ENCODE measurements at regions not wholly inside any gene's neighbourhood (a gene's known extent, or its start where the extent isn't known, plus 50 kb on each side); places are given as distances from the start of the nearest gene placed in this dataset.

DNA sequence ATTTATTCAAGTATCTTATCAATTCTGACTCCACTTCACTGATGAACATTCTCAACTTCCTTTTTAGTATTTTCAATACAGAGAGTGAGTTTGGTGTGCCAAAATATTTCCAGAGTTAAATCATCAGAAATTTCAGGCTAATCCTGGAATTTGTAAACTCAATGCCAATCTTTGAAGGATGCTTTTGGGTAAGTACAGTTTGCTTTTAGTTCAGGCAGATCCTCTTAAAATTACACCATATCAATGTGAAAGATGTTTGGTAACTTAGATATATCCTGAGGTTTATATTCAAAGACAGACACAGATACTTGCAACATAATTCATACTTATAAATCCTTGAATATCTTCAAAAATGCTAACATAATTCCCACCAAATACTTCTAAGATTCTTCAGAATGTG, 76.0 kb upstream of the FAM47B start:
- ChIA-PET POLR2A (interaction anchor here (0.8 to 1.1 kb wide), 2 partner anchors 10 to 208 kb away, joined by 3 to 4 read pairs; no protein-coding TSS in a partner anchor), CTCF (interaction anchor here (0.6 kb wide), 1 partner anchor 497 kb away, joined by 3 read pairs; no protein-coding TSS in a partner anchor)
- no peak overlapping the region for H3K4me3 ChIP-seq (ENCODE audit: low read depth, low read length)
- no peak overlapping the region for H3K27ac ChIP-seq (ENCODE audit: low read depth, low read length)
- H3K9me3 ChIP-seq (ENCODE audit: control insufficient read depth, insufficient read depth, low read length), result no peaks in the 10 kb centered on the region
- no peak for DNase-seq (ENCODE audit: low read depth, low spot score)
- TF ChIP-seq CTCF (IDR thresholded peaks at IDR 0.05; ENCODE audit: low read depth, low read length), result no peak
- no peaks in the 10 kb centered on the region for H3K27me3 ChIP-seq (ENCODE audit: control insufficient read depth, insufficient read depth, low read length)

DNA sequence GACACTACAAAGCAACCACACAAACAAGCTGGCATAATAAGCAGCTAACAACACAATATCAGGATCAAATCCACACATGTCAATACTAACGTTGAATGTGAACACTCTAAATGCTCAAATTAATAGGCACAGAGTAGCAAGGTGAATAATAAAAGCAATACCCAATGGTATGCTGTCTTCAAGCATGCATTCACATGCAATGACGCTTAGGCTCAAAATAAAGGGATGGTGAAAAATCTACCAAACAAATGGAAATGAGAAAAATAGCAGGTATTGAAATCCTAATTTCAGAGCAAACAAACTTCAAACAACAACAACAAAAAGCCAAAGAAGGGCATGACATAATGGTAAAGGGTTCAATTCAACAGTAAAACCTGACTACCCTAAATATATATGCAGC, 74.0 kb upstream of the FAM47B start:
- ChIA-PET CTCF (no interaction called here), POLR2A (no interaction called here)

GRCh38 chrX:34873500-34874225, 68.9 kb upstream of the FAM47B start:
- Histone ChIP-seq H3K27me3 (ENCODE audit: control insufficient read depth, insufficient read depth, low read length) (no peaks in the 10 kb centered on the region), H3K9me3 (ENCODE audit: control insufficient read depth, insufficient read depth, low read length) (no peaks in the 10 kb centered on the region), H3K27ac (ENCODE audit: low read depth, low read length) (no peak overlapping the region), H3K4me3 (ENCODE audit: low read depth, low read length) (no peak overlapping the region)
- ChIA-PET POLR2A (no interaction called here), CTCF (no interaction called here)
- DNase-seq (ENCODE audit: low read depth, low spot score), result no peak
- no peak for TF ChIP-seq CTCF (IDR thresholded peaks at IDR 0.05; ENCODE audit: low read depth, low read length)

More for the DNA sequence above, 74.0 kb upstream of the FAM47B start:
- DNase-seq (ENCODE audit: low read depth, low spot score), result no peak
- Histone ChIP-seq H3K27me3 (ENCODE audit: control insufficient read depth, insufficient read depth, low read length) (no peaks in the 10 kb centered on the region), H3K27ac (ENCODE audit: low read depth, low read length) (no peak overlapping the region), H3K4me3 (ENCODE audit: low read depth, low read length) (no peak overlapping the region), H3K9me3 (ENCODE audit: control insufficient read depth, insufficient read depth, low read length) (no peaks in the 10 kb centered on the region)
- no peak for TF ChIP-seq CTCF (IDR thresholded peaks at IDR 0.05; ENCODE audit: low read depth, low read length)

DNA sequence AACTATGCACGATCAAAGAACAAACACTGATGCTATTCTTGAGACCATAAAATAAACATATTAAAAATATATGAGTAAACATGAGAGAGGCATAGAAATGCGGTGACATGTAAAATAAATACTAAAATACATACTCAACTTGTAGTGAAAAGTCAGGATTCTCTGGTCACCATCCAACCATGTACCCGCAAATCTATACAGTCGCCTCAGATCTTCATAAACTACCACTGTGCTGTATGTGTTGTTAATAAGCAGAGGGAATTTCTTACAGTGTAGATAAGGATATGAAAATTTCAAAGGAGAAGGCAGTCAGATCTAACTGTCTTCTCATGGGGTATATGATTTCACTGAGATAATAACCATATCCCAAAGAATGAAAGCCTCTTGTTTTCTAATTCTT, 67.8 kb upstream of the FAM47B start:
- H3K4me3 ChIP-seq (ENCODE audit: low read depth, low read length), result no peak overlapping the region
- H3K27ac ChIP-seq (ENCODE audit: low read depth, low read length), result no peak overlapping the region
- DNase-seq (ENCODE audit: low read depth, low spot score), result no peak
- ChIA-PET POLR2A (no interaction called here), CTCF (no interaction called here)
- H3K9me3 ChIP-seq (ENCODE audit: control insufficient read depth, insufficient read depth, low read length), result no peaks in the 10 kb centered on the region
- no peaks in the 10 kb centered on the region for H3K27me3 ChIP-seq (ENCODE audit: control insufficient read depth, insufficient read depth, low read length)
- TF ChIP-seq CTCF (IDR thresholded peaks at IDR 0.05; ENCODE audit: low read depth, low read length), result no peak

- H3K9me3 ChIP-seq (ENCODE audit: control insufficient read depth, insufficient read depth, low read length), result no peaks in the 10 kb centered on the region
- H3K27ac ChIP-seq (ENCODE audit: low read depth, low read length), result peak overlapping the region; percentile 31
- no peak overlapping the region for H3K4me3 ChIP-seq (ENCODE audit: low read depth, low read length)
- peak; percentile 23 for DNase-seq (ENCODE audit: low read depth, low spot score)
- no peak for TF ChIP-seq CTCF (IDR thresholded peaks at IDR 0.05; ENCODE audit: low read depth, low read length)
- H3K27me3 ChIP-seq (ENCODE audit: control insufficient read depth, insufficient read depth, low read length), result no peaks in the 10 kb centered on the region
- ChIA-PET CTCF (interaction anchor here (1.3 kb wide), 1 partner anchor 237 kb away, joined by 4 read pairs; no protein-coding TSS in a partner anchor), POLR2A (no interaction called here)
These were observed 67.4 kb upstream of the FAM47B start for GRCh38 chrX:34875204-34875603.
